K562 (cell line): ENCODE measurements at regions not wholly inside any gene's neighbourhood (a gene's known extent, or its start where the extent isn't known, plus 50 kb on each side); places are given as distances from the start of the nearest gene placed in this dataset.
"Not testable (repeated sequence)": the region's sequence is repeated elsewhere in the genome, so short reads cannot be mapped to it uniquely, and the experiment has no call there.

Experiments
- ATAC-seq: fragments of 200-7000 bp; cut with Tn5 transposase; 3 replicates; pipeline ENCODE4 v1.9.1; 2020; ENCODE audit warnings: moderate library complexity
- BruUV-seq: library from RNA; stranded (reverse); fragments of 400-500 nt; replicated peaks from 2 replicates; lab custom pipeline; 2021; lab: Mats Ljungman, UMichigan
- CTCF ChIA-PET: fragments of 300-600 bp; formaldehyde crosslinking; extraction: SDS; loops from one replicate; lab custom pipeline; 2021; ENCODE audit warnings: low intra/inter-chr PET ratio; lab: Yijun Ruan, JAX
- POLR2A ChIA-PET: fragments of 300-600, 350-650 bp; sonication (Branson Sonifier 250); formaldehyde crosslinking; extraction: SDS; loops from one replicate; lab custom pipeline; 2021; ENCODE audit warnings: antibody characterized with exemption, inconsistent platforms; lab: Yijun Ruan, JAX
- DNase-seq, 4 experiments: peaks; one replicate each; pipeline versions ENCODE4 v3.0.0 to v3.0.0-alpha.2; 2011 to 2018; ENCODE audit warnings: low spot score in 3 of 4, mixed read lengths in 3 of 4; ENCODE audit errors: extremely low read depth in 1 of 4
- FAIRE-seq: peaks from 2 replicates; lab custom pipeline; 2011; peaks lifted over from hg19 to GRCh38; lab: Jason Lieb, UNC
- H2AFZ ChIP-seq: 2 replicates; pipeline ENCODE4 v1.6.0; 2011; ENCODE audit warnings: low read depth, low read length, control low read depth, inconsistent platforms
- H3K27ac ChIP-seq: fragments of 200-600 bp; 3 replicates; pipeline ENCODE4 v1.8.0; 2011; ENCODE audit warnings: low read depth, mild to moderate bottlenecking, control low read depth, inconsistent platforms, low read length, moderate library complexity, mixed read lengths; ENCODE audit errors: extremely low read depth
- H3K27me3 ChIP-seq, 2 experiments: fragments of 300-600 bp in 1 of 2; 2 replicates in 1 of 2; 3 replicates in 1 of 2; pipeline versions ENCODE4 v1.6.0 to v1.8.0; 2011; ENCODE audit warnings: inconsistent platforms in 2 of 2, low read length in 2 of 2, mild to moderate bottlenecking in 1 of 2, mixed read lengths in 1 of 2, moderate library complexity in 1 of 2; ENCODE audit not compliant: control insufficient read depth in 2 of 2, insufficient read depth in 2 of 2
- H3K36me3 ChIP-seq: fragments of 300-600 bp; 3 replicates; pipeline ENCODE4 v1.8.0; 2011; ENCODE audit warnings: mild to moderate bottlenecking, low read length, inconsistent platforms; ENCODE audit not compliant: control insufficient read depth, insufficient read depth
- H3K4me1 ChIP-seq, 2 experiments: fragments of 200-600 bp in 1 of 2; replicated peaks in 1 of 2; 2 replicates in 1 of 2; 3 replicates in 1 of 2; pipeline versions ENCODE4 v1.5.1 to v1.8.0; 2011; ENCODE audit warnings: inconsistent platforms in 2 of 2, low read length in 2 of 2, mild to moderate bottlenecking in 1 of 2, mixed read lengths in 1 of 2, moderate library complexity in 1 of 2; ENCODE audit not compliant: control insufficient read depth in 2 of 2, insufficient read depth in 2 of 2
- H3K4me2 ChIP-seq: 2 replicates; pipeline ENCODE4 v1.6.1; 2011; ENCODE audit warnings: low read length, control low read depth, inconsistent platforms, mixed read lengths; ENCODE audit not compliant: insufficient read depth
- H3K4me3 ChIP-seq: fragments of 200-600 bp; sonication (generic), shearing (Covaris generic); 2 replicates; pipeline ENCODE4 v1.5.1; 2016; ENCODE audit warnings: control low read depth, inconsistent platforms
- H3K79me2 ChIP-seq: fragments of 200-600 bp; 3 replicates; pipeline ENCODE4 v1.8.0; 2011; ENCODE audit warnings: low read length, inconsistent platforms; ENCODE audit not compliant: control insufficient read depth, insufficient read depth
- H3K9ac ChIP-seq, 2 experiments: 2 replicates each; pipeline versions ENCODE4 v1.6.0 to v1.6.1; 2011; ENCODE audit warnings: low read depth in 2 of 2, low read length in 2 of 2, control low read depth in 1 of 2, inconsistent platforms in 1 of 2, mild to moderate bottlenecking in 1 of 2, mixed read lengths in 1 of 2; ENCODE audit not compliant: insufficient read depth in 1 of 2
- H3K9me1 ChIP-seq: one replicate; pipeline ENCODE4 v1.6.0; 2011; ENCODE audit warnings: inconsistent platforms, mild to moderate bottlenecking, low read length, moderate library complexity; ENCODE audit not compliant: control insufficient read depth, insufficient read depth
- H3K9me3 ChIP-seq: replicated peaks from 2 replicates; pipeline ENCODE4 v1.5.1; 2011; ENCODE audit warnings: low read depth, low read length, inconsistent platforms; ENCODE audit not compliant: control insufficient read depth, insufficient read depth
- H4K20me1 ChIP-seq: replicated peaks from 2 replicates; pipeline ENCODE4 v1.6.1; 2011; ENCODE audit warnings: low read length, inconsistent platforms, mixed read lengths; ENCODE audit not compliant: control insufficient read depth, insufficient read depth
- EWSR1 ChIP-seq: fragments of 450-650 bp; IDR thresholded peaks from 2 replicates; pipeline ENCODE4 v1.6.1; 2018; ENCODE audit warnings: borderline replicate concordance, mild to moderate bottlenecking, low read depth, moderate library complexity; ENCODE audit not compliant: partially characterized antibody
- GTF3C2 ChIP-seq: IDR thresholded peaks from 3 replicates; pipeline ENCODE4 v1.6.1; 2011; ENCODE audit warnings: borderline replicate concordance, mild to moderate bottlenecking, moderate library complexity; ENCODE audit not compliant: insufficient read length; ENCODE audit errors: extremely low read depth
- LCOR ChIP-seq: sonication (generic); formaldehyde crosslinking; IDR thresholded peaks from 2 replicates; pipeline ENCODE4 v1.8.0; 2022; ENCODE audit warnings: mild to moderate bottlenecking, missing genetic modification reagents
- ZNF184 ChIP-seq: sonication (generic); formaldehyde crosslinking; IDR thresholded peaks from 2 replicates; pipeline ENCODE4 v1.5.0; 2020; ENCODE audit warnings: missing genetic modification reagents
- ZNF780A ChIP-seq: fragments of 250-450 bp; sonication (Bioruptor Pico); IDR thresholded peaks from 2 replicates; pipeline ENCODE4 v1.5.0; 2021; ENCODE audit warnings: mild to moderate bottlenecking
- WGBS: fragments of 100-300 bp; shearing (Covaris generic); methylation state at CpG from one replicate; pipeline ENCODE4 v1.1.6; 2016; ENCODE audit warnings: low coverage, mixed read lengths; ENCODE audit not compliant: insufficient coverage; ENCODE audit errors: missing lambda C conversion rate; 5-methylcytosine and 5-hydroxymethylcytosine counted together
- in situ Hi-C: fragments of 300-500 bp; cut with MboI; formaldehyde crosslinking; loops from 4 replicates; pipeline ENCODE4 v1.15.0; 2018; ENCODE audit warnings: inconsistent platforms, mixed read lengths
- intact Hi-C: fragments of 100-400 bp; cut with micrococcal nuclease; formaldehyde crosslinking; loops from 2 replicates; pipeline ENCODE4 v1.14.2; 2022

- Histone ChIP-seq H3K36me3 (no peaks in the 10 kb centered on the region), H3K79me2 (no peaks in the 10 kb centered on the region), H3K4me1 (no peaks in the 10 kb centered on the region), H3K4me2 (no peak overlapping the region), H3K4me3 (no peak overlapping the region), H3K9ac (no peak overlapping the region), H2AFZ (no peak overlapping the region), H4K20me1 (no peaks in the 10 kb centered on the region), H3K27ac (no peak overlapping the region), H3K9me3 (no peaks in the 10 kb centered on the region), H3K9me1 (no peaks in the 10 kb centered on the region), H3K27me3 (peaks cover 0 to 8% of the 10 kb centered on the region in 2 experiments; a peak in 1 of 5 replicates)
- TF ChIP-seq ZNF184 (no peak), EWSR1 (no peak), GTF3C2 (no peak), ZNF780A (no peak), LCOR (CRISPR knock-in tag) (no peak)
- POLR2A ChIA-PET = no interaction called here
- FAIRE-seq = no peak
- DNase-seq = no peak
- BruUV-seq = no TSS peak
- ATAC-seq = no peak; the same call in 2 of the 3 replicates
- intact Hi-C loops = loop anchor here (5.0 to 10.0 kb wide), 2 partner anchors 573 to 1071 kb away; no protein-coding TSS in a partner anchor
- CTCF ChIA-PET = no interaction called here
- in situ Hi-C loops = loop anchor here (5.0 to 10.0 kb wide), 2 partner anchors 113 to 1071 kb away; no protein-coding TSS in a partner anchor
- WGBS = 10% methylated on average over 11 of the region's 11 CpGs
Observed at GRCh38 chr13:25001476-25002206, 94.3 kb upstream of the PABPC3 start.

- H3K27me3 ChIP-seq, H3K9me3 ChIP-seq, CTCF ChIA-PET, H3K79me2 ChIP-seq, H3K9me1 ChIP-seq, H3K4me3 ChIP-seq, ATAC-seq, DNase-seq, POLR2A ChIA-PET, H4K20me1 ChIP-seq, H2AFZ ChIP-seq, H3K4me2 ChIP-seq, H3K27ac ChIP-seq, H3K9ac ChIP-seq, H3K4me1 ChIP-seq, FAIRE-seq, H3K36me3 ChIP-seq, BruUV-seq: not testable (repeated sequence)
- in situ Hi-C loops (loop anchor here (5.0 to 10.0 kb wide), 2 partner anchors 112 to 1070 kb away; no protein-coding TSS in a partner anchor), intact Hi-C loops (loop anchor here (5.0 to 10.0 kb wide), 2 partner anchors 572 to 1070 kb away; no protein-coding TSS in a partner anchor)
- WGBS = 2% methylated on average over 13 of the region's 14 CpGs
Observed at GRCh38 chr13:25002311-25002710, 93.6 kb upstream of the PABPC3 start.
